Nephron (organoid): ENCODE measurements at regions not wholly inside any gene's neighbourhood (a gene's known extent, or its start where the extent isn't known, plus 50 kb on each side); places are given as distances from the start of the nearest gene placed in this dataset.

Experiments used
- H3K27ac Mint-ChIP-seq, 3 experiments: 2 replicates each; pipeline ENCODE4 v1.8.0; 2020; ENCODE audit warnings: mixed read lengths in 3 of 3, mild to moderate bottlenecking in 2 of 3, moderate library complexity in 1 of 3
- H3K27me3 Mint-ChIP-seq: 2 replicates; pipeline ENCODE4 v1.8.0; 2021; ENCODE audit warnings: low read depth, mild to moderate bottlenecking, moderate library complexity, mixed read lengths
- H3K36me3 Mint-ChIP-seq: 2 replicates; pipeline ENCODE4 v1.8.0; 2020; ENCODE audit warnings: low read depth, mixed read lengths
- H3K4me1 Mint-ChIP-seq: 2 replicates; pipeline ENCODE4 v1.8.0; 2020; ENCODE audit warnings: mixed read lengths
- H3K4me3 Mint-ChIP-seq, 3 experiments: 2 replicates each; pipeline ENCODE4 v1.8.0; 2020; ENCODE audit warnings: mild to moderate bottlenecking in 3 of 3, mixed read lengths in 3 of 3, moderate library complexity in 2 of 3
- H3K9me3 Mint-ChIP-seq: 2 replicates; pipeline ENCODE4 v1.8.0; 2020; ENCODE audit warnings: mixed read lengths
- TF ChIP-seq, protein P1 (sequence below), 3 experiments: fragments of 200-600 bp; sonication (generic); IDR thresholded peaks; one replicate each; pipeline ENCODE4 v1.5.0; 2021; ENCODE audit warnings: antibody characterized with exemption in 3 of 3; ENCODE audit not compliant: unreplicated experiment in 3 of 3

DNA sequence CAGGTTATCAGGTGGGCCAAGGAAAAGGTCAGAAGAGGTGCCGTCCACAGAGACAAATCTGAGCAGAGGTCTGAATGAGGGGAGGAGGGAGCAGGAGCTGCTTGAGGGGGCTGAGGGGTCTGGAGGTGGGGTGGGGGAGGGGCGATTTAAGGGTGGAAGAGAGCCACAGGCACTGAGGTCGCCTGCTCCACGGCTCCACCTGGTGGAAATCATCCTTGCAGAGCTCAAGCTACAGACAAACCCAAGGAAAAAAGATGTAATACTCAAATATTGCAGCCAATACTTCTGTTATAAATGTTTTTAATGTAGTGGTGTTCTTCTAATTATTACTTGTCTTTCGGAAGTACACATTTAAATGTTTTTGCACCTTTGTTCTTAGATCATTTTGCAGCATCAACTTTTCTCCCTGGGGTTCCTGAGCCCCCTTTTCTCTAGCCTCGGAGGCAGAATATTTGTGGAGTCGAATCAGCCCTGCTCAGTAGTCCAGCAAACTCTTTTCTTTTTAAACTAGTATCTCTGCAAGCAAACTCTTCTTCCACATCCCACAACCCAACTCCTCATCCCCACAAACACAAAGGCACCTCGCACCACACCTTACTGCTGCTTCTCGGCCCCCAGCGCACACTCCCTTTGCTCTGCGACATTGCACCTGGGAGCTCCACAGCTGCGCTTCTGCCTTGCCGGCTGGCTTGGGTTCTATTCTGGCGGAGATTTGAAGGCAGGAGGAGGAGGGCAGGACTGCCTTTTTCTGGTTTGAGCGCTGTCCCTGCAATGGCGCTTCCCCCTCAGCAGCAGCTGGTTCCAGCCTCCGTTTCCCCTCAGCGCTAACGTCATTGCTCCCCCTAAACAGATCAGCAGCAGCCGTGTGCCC, 51.0 kb upstream of the TFAP2A start:
- Mint-ChIP-seq H3K4me3 (no peak overlapping the region), H3K27ac (no peak overlapping the region), H3K27me3 (peaks cover 10% of the 10 kb centered on the region), H3K9me3 (peaks cover 2% of the 10 kb centered on the region), H3K4me1 (no peaks in the 10 kb centered on the region), H3K36me3 (no peaks in the 10 kb centered on the region)
- TF ChIP-seq, protein P1, sequence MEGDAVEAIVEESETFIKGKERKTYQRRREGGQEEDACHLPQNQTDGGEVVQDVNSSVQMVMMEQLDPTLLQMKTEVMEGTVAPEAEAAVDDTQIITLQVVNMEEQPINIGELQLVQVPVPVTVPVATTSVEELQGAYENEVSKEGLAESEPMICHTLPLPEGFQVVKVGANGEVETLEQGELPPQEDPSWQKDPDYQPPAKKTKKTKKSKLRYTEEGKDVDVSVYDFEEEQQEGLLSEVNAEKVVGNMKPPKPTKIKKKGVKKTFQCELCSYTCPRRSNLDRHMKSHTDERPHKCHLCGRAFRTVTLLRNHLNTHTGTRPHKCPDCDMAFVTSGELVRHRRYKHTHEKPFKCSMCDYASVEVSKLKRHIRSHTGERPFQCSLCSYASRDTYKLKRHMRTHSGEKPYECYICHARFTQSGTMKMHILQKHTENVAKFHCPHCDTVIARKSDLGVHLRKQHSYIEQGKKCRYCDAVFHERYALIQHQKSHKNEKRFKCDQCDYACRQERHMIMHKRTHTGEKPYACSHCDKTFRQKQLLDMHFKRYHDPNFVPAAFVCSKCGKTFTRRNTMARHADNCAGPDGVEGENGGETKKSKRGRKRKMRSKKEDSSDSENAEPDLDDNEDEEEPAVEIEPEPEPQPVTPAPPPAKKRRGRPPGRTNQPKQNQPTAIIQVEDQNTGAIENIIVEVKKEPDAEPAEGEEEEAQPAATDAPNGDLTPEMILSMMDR (IDR thresholded peaks at IDR 0.05; ENCODE audit: unreplicated experiment in 3 of 3): peak; percentile 44 to 54 (median 53)
